ENCODE measurements at regions not wholly inside any gene's neighbourhood (a gene's known extent, or its start where the extent isn't known, plus 50 kb on each side); places are given as distances from the start of the nearest gene placed in this dataset.
"Not testable (repeated sequence)": the region's sequence is repeated elsewhere in the genome, so short reads cannot be mapped to it uniquely, and the experiment has no call there.

- H3K9me1 ChIP-seq (ENCODE audit: insufficient read depth, low read length); H2AK5ac ChIP-seq (ENCODE audit: low read depth, low read length); H2BK5ac ChIP-seq (ENCODE audit: low read depth, low read length, poor library complexity, severe bottlenecking); H3K4me2 ChIP-seq (ENCODE audit: low read depth, low read length); H4K5ac ChIP-seq (ENCODE audit: low read depth, low read length); H2AK9ac ChIP-seq (replicated peaks; ENCODE audit: low read depth, low read length, poor library complexity); H3K79me1 ChIP-seq (ENCODE audit: low read depth in 1 of 2, low read length in 2 of 2); H3K18ac ChIP-seq (ENCODE audit: low read depth, low read length); H3K9me3 ChIP-seq (ENCODE audit: control insufficient read depth, insufficient read depth, low read length); H3K4me1 ChIP-seq (ENCODE audit: control insufficient read depth, insufficient read depth, low read length); H4K8ac ChIP-seq (ENCODE audit: low read depth in 2 of 2, low read length in 2 of 2); CTCF ChIA-PET; ATAC-seq (ENCODE audit: low read depth); H3K14ac ChIP-seq (replicated peaks; ENCODE audit: low read depth, low read length); H4K20me1 ChIP-seq (ENCODE audit: insufficient read depth, low read length); H2BK120ac ChIP-seq (ENCODE audit: low read depth, low read length); H4K91ac ChIP-seq (ENCODE audit: insufficient read depth, low read depth, low read length); H2BK20ac ChIP-seq (ENCODE audit: low read depth, low read length); H3K27me3 ChIP-seq (ENCODE audit: control insufficient read depth, insufficient read depth, low read length); H2AFZ ChIP-seq (replicated peaks; ENCODE audit: low read length, poor library complexity); intact Hi-C loops (cut with micrococcal nuclease); dilution Hi-C loops (cut with HindIII; ENCODE audit: low sequenced_read_pairs, unreplicated experiment); H3K4me3 ChIP-seq (ENCODE audit: insufficient read depth, low read depth, low read length); POLR2A ChIA-PET (ENCODE audit: unreplicated experiment); in situ Hi-C loops (cut with MboI; ENCODE audit: low sequenced_read_pairs); H3K56ac ChIP-seq (ENCODE audit: extremely low read depth, insufficient read depth, low read length); H3K4ac ChIP-seq (ENCODE audit: low read depth, low read length); H3K9ac ChIP-seq (ENCODE audit: low read depth, low read length); H3K36me3 ChIP-seq (ENCODE audit: control insufficient read depth, insufficient read depth, low read length); BruUV-seq (replicated peaks); H3K27ac ChIP-seq (ENCODE audit: insufficient read depth, low read length); H3K23ac ChIP-seq (ENCODE audit: low read depth, low read length); H2BK15ac ChIP-seq (ENCODE audit: low read depth, low read length); DNase-seq: not testable (repeated sequence)
- WGBS, 2 experiments (ENCODE audit: extremely low coverage in 2 of 2, insufficient read length in 1 of 2) = no CpG with 5 or more reads among the region's 3 CpGs
These were observed 708.4 kb downstream of the XPNPEP1 start for GRCh38 chr10:109214891-109215290.

Measured in IMR-90 (cell line).